GM12874 (cell line): ENCODE measurements at regions not wholly inside any gene's neighbourhood (a gene's known extent, or its start where the extent isn't known, plus 50 kb on each side); places are given as distances from the start of the nearest gene placed in this dataset.

Experiments used
- CTCF ChIP-seq: IDR thresholded peaks from 2 replicates; pipeline ENCODE4 v1.5.1; 2011; ENCODE audit warnings: low read depth, mild to moderate bottlenecking, control low read depth, low read length, moderate library complexity; ENCODE audit not compliant: insufficient read depth

- TF ChIP-seq CTCF, result no peak
Measured at GRCh38 chr1:157270705-157271274, 132.6 kb upstream of the ETV3 start.

- TF ChIP-seq CTCF, result no peak
Measured at GRCh38 chr1:157269656-157270375, 131.6 kb upstream of the ETV3 start.

DNA sequence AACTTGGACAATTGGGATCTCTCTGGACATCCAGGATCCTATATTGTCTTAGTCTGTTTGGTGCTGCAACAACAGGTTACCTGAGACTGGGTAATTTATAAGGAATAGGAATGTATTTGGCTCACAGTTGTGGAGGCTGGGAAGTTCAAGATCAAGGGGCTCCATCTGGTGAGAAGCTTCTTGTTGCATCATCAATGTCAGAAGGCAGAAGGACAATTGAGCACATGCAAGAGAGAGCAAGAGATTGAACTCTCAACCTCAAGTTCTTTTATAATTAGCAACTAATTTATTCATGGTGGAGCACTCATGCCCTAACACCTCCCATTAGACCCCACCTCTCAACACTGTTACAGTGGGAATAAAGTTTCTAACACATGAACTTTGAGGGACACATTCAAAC lies 124.7 kb upstream of the ETV3 start:
- no peak for TF ChIP-seq CTCF

DNA sequence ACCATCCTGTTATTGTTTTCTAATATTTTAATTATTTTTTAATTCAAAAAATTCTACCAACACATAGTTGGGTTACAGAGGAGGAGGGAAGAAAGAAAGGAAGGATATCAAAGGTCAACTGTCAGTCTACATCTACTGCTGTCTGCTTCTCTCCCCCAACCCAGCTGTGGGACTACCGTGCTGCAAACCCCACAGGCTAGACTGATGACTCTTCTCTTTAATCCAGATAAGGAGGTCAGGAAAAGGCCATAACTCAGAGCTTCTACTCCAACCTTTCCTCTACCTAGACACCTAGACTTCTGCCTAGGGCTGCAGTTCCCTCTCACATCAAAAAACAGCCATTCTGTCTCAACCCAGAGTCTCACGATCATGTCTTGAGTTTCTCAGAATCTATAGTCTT lies 124.2 kb upstream of the ETV3 start:
- TF ChIP-seq CTCF, result no peak

- no peak for TF ChIP-seq CTCF
Measured at GRCh38 chr1:157252473-157252872, 114.3 kb upstream of the ETV3 start.

DNA sequence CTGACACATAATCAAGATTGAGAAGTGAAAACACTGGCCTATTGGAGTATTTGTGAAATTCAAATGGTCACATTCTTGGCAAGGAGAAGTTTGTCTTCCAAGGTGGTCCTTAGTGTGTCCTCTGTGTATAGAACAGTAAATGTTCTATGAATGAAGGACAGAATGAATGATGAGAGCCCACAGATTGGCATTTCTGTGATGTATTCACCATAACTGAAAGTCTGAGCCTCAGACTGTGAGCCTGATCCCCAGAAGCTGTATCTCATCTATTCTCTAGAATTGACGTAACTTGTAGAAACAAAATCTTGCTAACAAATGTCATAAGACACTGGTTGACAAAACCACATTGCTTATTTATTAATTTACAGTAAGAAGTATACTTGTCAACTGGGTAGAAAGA lies 111.5 kb upstream of the ETV3 start:
- TF ChIP-seq CTCF, result no peak

- no peak for TF ChIP-seq CTCF
Measured at GRCh38 chr1:157249326-157249725, 111.1 kb upstream of the ETV3 start.
